ENCODE measurements at regions not wholly inside any gene's neighbourhood (a gene's known extent, or its start where the extent isn't known, plus 50 kb on each side); places are given as distances from the start of the nearest gene placed in this dataset.

DNA sequence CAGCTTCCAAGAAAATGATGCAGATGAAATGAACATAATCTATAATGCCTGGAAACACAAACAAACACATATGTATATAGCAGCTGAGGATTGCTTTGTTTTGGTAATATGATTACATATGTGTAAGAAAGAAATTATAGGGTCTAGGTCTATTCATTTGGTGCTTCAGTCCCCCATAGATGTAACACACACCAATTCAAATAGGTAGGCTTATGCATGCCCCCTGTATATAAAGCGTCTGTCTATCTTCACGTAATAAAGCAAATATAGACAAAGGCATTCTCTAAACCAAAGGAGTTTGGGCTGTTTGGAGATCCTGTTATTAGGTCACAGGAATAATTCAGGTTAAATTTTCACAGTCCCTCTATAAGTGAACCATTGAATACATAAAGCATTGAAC, 270.4 kb upstream of the SGK1 start:
- Histone ChIP-seq H3K4me1 (no peaks in the 10 kb centered on the region), H3K36me3 (no peaks in the 10 kb centered on the region), H3K4me3 (no peak overlapping the region), H3K27ac (no peak overlapping the region), H3K27me3 (no peaks in the 10 kb centered on the region), H3K9me3 (no peaks in the 10 kb centered on the region)
- DNase-seq, result no peak
- intact Hi-C loops (cut with DNase I; ENCODE audit: low total_unique reads), result no loop called here
- TF ChIP-seq POLR2A (IDR thresholded peaks at IDR 0.05), result no peak
- TF ChIP-seq CTCF (IDR thresholded peaks at IDR 0.05), result no peak

DNA sequence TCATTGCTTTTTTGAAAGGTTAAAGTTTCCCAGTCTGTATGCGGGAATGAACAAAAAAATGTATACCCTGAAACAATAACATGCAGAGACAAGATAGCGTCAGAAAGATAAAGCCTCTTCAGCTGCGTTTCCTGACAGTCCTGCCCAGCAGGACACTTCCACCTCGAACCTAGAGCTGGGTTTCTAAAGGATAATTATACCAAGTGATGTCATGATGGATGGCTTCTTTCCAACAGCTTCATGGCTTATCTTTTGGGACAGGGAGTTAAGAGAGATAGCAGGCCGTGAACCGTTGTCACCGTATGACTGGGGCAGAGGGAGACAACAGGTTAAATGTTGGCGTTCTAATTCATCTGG, 267.6 kb upstream of the SGK1 start:
- no peak overlapping the region for H3K27ac ChIP-seq
- H3K4me3 ChIP-seq, result no peak overlapping the region
- no peaks in the 10 kb centered on the region for H3K27me3 ChIP-seq
- no peaks in the 10 kb centered on the region for H3K4me1 ChIP-seq
- DNase-seq, result no peak
- no peak for TF ChIP-seq POLR2A (IDR thresholded peaks at IDR 0.05)
- TF ChIP-seq CTCF (IDR thresholded peaks at IDR 0.05), result no peak
- intact Hi-C loops (cut with DNase I; ENCODE audit: low total_unique reads), result no loop called here
- H3K36me3 ChIP-seq, result no peaks in the 10 kb centered on the region
- no peaks in the 10 kb centered on the region for H3K9me3 ChIP-seq

DNA sequence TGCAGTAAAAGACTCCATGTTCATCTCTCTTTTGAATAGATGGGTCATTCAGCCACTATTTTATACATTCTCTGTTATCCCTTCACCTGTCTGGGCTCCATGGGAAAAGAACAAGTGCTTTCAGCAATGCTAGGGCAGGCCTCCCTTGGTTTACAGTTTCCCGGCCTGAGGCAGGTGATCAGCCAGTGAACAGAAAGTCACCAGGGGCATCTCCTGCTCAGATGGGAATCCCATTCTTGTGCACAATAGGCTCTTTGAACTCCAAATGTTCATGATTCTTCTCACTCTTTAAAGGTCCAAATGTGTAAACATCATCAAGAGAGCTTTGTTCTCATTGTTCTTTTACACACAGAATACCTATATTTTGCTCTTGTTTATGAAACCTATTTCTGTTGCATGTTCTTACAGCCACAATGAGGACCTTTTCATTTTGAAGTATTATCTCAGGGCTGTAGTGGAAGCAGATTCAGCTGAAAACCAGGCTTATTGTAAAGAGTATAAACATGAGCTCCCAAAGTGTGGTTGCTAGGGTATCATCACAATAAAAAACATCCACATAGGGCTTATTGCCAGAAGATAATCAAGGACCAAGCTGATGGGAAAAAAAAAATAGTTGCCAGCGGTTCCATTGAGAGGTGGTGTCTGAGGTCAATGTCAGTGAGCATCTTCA, 267.1 kb upstream of the SGK1 start:
- Histone ChIP-seq H3K9me3 (no peaks in the 10 kb centered on the region), H3K4me1 (no peaks in the 10 kb centered on the region), H3K27me3 (no peaks in the 10 kb centered on the region), H3K4me3 (no peak overlapping the region), H3K27ac (no peak overlapping the region), H3K36me3 (no peaks in the 10 kb centered on the region)
- intact Hi-C loops (cut with DNase I; ENCODE audit: low total_unique reads), result no loop called here
- DNase-seq, result no peak
- no peak for TF ChIP-seq POLR2A (IDR thresholded peaks at IDR 0.05)
- no peak for TF ChIP-seq CTCF (IDR thresholded peaks at IDR 0.05)

GRCh38 chr6:134577998-134578397, 260.1 kb upstream of the SGK1 start:
- intact Hi-C loops (cut with DNase I; ENCODE audit: low total_unique reads), result no loop called here
- TF ChIP-seq CTCF (IDR thresholded peaks at IDR 0.05) (no peak), POLR2A (IDR thresholded peaks at IDR 0.05) (no peak)

GRCh38 chr6:134575221-134575620, 257.3 kb upstream of the SGK1 start:
- no peaks in the 10 kb centered on the region for H3K9me3 ChIP-seq
- intact Hi-C loops (cut with DNase I; ENCODE audit: low total_unique reads), result no loop called here
- no peak for DNase-seq
- H3K4me3 ChIP-seq, result no peak overlapping the region
- H3K27me3 ChIP-seq, result no peaks in the 10 kb centered on the region
- H3K27ac ChIP-seq, result no peak overlapping the region
- TF ChIP-seq POLR2A (IDR thresholded peaks at IDR 0.05) (no peak), CTCF (IDR thresholded peaks at IDR 0.05) (no peak)
- no peaks in the 10 kb centered on the region for H3K36me3 ChIP-seq
- no peaks in the 10 kb centered on the region for H3K4me1 ChIP-seq

More at GRCh38 chr6:134577998-134578397, 260.1 kb upstream of the SGK1 start:
- H3K27ac ChIP-seq, result no peak overlapping the region
- no peaks in the 10 kb centered on the region for H3K9me3 ChIP-seq
- H3K4me3 ChIP-seq, result no peak overlapping the region
- no peaks in the 10 kb centered on the region for H3K27me3 ChIP-seq
- no peaks in the 10 kb centered on the region for H3K4me1 ChIP-seq
- no peaks in the 10 kb centered on the region for H3K36me3 ChIP-seq
- no peak for DNase-seq

All from uterus (tissue), 3 donors.